HG03354 (cell line): ENCODE measurements at regions not wholly inside any gene's neighbourhood (a gene's known extent, or its start where the extent isn't known, plus 50 kb on each side); places are given as distances from the start of the nearest gene placed in this dataset.

Source experiments
- ATAC-seq: cut with Tn5 transposase; IDR thresholded peaks from one replicate; pipeline ENCODE4 v1.9.1; 2021; ENCODE audit warnings: mild to moderate bottlenecking; ENCODE audit not compliant: unreplicated experiment, poor library complexity, severe bottlenecking

- ATAC-seq = no peak
Observed at GRCh38 chr10:123537188-123537961, 128.8 kb upstream of the GPR26 start.

GRCh38 chr10:123538401-123539320 lies 127.5 kb upstream of the GPR26 start:
- ATAC-seq = no peak

GRCh38 chr10:123544986-123545385 lies 121.2 kb upstream of the GPR26 start:
- ATAC-seq = no peak

- no peak for ATAC-seq
Observed at GRCh38 chr10:123548770-123549169, 117.4 kb upstream of the GPR26 start.

GRCh38 chr10:123549761-123550454 lies 116.2 kb upstream of the GPR26 start:
- ATAC-seq = no peak

GRCh38 chr10:123550675-123551096 lies 115.5 kb upstream of the GPR26 start:
- no peak for ATAC-seq

- no peak for ATAC-seq
Observed at GRCh38 chr10:123551259-123551658, 114.9 kb upstream of the GPR26 start.

GRCh38 chr10:123552760-123553554 lies 113.2 kb upstream of the GPR26 start:
- ATAC-seq = no peak

GRCh38 chr10:123553810-123554430 lies 112.2 kb upstream of the GPR26 start:
- ATAC-seq = peak; percentile 42

- ATAC-seq = no peak
Observed at GRCh38 chr10:123554656-123555055, 111.5 kb upstream of the GPR26 start.

GRCh38 chr10:123555616-123556015 lies 110.5 kb upstream of the GPR26 start:
- ATAC-seq = no peak

GRCh38 chr10:123556049-123556448 lies 110.1 kb upstream of the GPR26 start:
- no peak for ATAC-seq

- ATAC-seq = no peak
Observed at GRCh38 chr10:123556736-123557135, 109.4 kb upstream of the GPR26 start.

GRCh38 chr10:123557366-123558108 lies 108.6 kb upstream of the GPR26 start:
- ATAC-seq = no peak

- no peak for ATAC-seq
Observed at GRCh38 chr10:123558651-123559050, 107.5 kb upstream of the GPR26 start.

GRCh38 chr10:123559066-123559822 lies 106.9 kb upstream of the GPR26 start:
- peak; percentile 61 for ATAC-seq

- no peak for ATAC-seq
Observed at GRCh38 chr10:123559823-123560092, 106.4 kb upstream of the GPR26 start.
